ENCODE measurements at regions not wholly inside any gene's neighbourhood (a gene's known extent, or its start where the extent isn't known, plus 50 kb on each side); places are given as distances from the start of the nearest gene placed in this dataset.

DNA sequence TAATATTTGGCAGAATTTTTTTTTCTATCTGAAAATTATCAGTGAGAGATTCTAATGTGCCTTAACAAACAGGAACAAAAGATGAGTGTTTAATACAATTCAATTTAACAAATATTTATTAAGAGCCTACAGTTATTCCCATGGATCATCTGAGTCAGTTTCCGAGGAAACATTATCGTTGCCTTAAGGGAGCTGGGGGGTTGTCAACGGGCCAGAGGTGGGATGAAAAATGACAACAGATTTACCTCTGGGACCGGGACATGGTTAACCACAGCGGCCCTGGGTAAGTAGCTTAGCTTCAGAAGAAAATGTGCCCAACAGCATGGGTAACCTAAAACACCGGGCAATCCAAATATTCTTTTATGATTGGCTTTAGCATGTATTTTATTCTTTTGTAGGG, 113.6 kb downstream of the DAD1 start:
- FAIRE-seq (no peak), DNase-seq (ENCODE audit: low read depth) (no peak)
- Histone ChIP-seq H3K27me3 (ENCODE audit: control insufficient read depth, insufficient read depth, low read length) (no peaks in the 10 kb centered on the region), H3K36me3 (ENCODE audit: control insufficient read depth, insufficient read depth, low read length) (no peaks in the 10 kb centered on the region), H3K4me3 (ENCODE audit: low read depth, low read length) (no peak overlapping the region)
- no peak for TF ChIP-seq CTCF (IDR thresholded peaks at IDR 0.05; ENCODE audit: insufficient read depth, low read length, severe bottlenecking)

- no peak for TF ChIP-seq CTCF (IDR thresholded peaks at IDR 0.05; ENCODE audit: insufficient read depth, low read length, severe bottlenecking)
- no peak for FAIRE-seq
- no peak overlapping the region for H3K4me3 ChIP-seq (ENCODE audit: low read depth, low read length)
- no peaks in the 10 kb centered on the region for H3K27me3 ChIP-seq (ENCODE audit: control insufficient read depth, insufficient read depth, low read length)
- DNase-seq (ENCODE audit: low read depth), result peak; percentile 64
- H3K36me3 ChIP-seq (ENCODE audit: control insufficient read depth, insufficient read depth, low read length), result no peaks in the 10 kb centered on the region
Measured at GRCh38 chr14:22474730-22475351, 114.2 kb downstream of the DAD1 start.

DNA sequence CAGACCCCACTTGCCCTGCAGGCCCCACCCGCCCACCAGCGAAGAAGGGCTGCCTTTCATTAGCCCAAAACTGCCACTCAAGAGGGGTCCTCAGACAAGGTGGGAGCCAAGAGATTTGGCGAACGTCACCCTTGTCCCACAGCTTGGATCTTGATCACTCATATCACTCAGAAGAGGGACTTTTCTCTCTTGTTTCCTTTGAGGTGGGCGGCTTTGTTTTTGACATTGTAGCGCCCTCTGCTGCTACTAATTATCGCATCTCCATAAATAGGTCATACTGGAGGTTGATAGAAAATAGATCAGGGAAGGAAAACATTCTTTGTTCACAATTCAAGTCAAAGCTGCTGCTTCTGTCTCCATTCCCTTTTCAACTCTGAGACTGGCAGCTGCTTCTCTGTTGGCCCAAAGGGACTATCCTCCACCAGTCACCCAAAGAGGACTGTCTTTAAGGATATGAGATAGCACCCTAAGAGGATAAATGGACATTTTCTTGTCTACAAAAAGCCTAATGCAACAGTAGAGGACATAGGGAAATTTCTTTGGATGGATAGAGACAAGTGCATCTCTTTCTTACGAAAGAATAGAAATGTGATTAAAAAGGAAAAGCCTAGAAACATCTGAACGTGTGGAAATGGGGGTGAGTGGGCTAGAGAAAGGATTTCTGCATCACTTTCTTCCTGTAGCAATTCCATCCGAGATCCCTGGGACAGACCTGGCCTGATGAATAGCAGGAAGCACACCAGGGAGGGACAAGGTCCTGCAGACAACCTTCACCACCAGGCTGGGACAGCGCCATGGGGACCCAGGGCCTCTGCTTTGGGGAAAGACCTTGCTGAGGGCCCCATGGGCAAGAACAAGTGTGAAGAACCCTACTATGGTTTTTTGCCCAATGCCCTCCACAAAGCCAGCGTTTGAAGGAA, 115.8 kb downstream of the DAD1 start:
- FAIRE-seq (no peak), DNase-seq (ENCODE audit: low read depth) (peak; percentile 51)
- no peak overlapping the region for H3K4me3 ChIP-seq (ENCODE audit: low read depth, low read length)
- no peaks in the 10 kb centered on the region for H3K36me3 ChIP-seq (ENCODE audit: control insufficient read depth, insufficient read depth, low read length)
- peak; percentile 58 for TF ChIP-seq CTCF (IDR thresholded peaks at IDR 0.05; ENCODE audit: insufficient read depth, low read length, severe bottlenecking)
- H3K27me3 ChIP-seq (ENCODE audit: control insufficient read depth, insufficient read depth, low read length), result no peaks in the 10 kb centered on the region

- no peaks in the 10 kb centered on the region for H3K27me3 ChIP-seq (ENCODE audit: control insufficient read depth, insufficient read depth, low read length)
- no peak for FAIRE-seq
- no peak for TF ChIP-seq CTCF (IDR thresholded peaks at IDR 0.05; ENCODE audit: insufficient read depth, low read length, severe bottlenecking)
- H3K4me3 ChIP-seq (ENCODE audit: low read depth, low read length), result no peak overlapping the region
- H3K36me3 ChIP-seq (ENCODE audit: control insufficient read depth, insufficient read depth, low read length), result no peaks in the 10 kb centered on the region
- no peak for DNase-seq (ENCODE audit: low read depth)
Measured at GRCh38 chr14:22472466-22472865, 116.6 kb downstream of the DAD1 start.

GRCh38 chr14:22471545-22472121, 117.4 kb downstream of the DAD1 start:
- H3K4me3 ChIP-seq (ENCODE audit: low read depth, low read length), result no peak overlapping the region
- TF ChIP-seq CTCF (IDR thresholded peaks at IDR 0.05; ENCODE audit: insufficient read depth, low read length, severe bottlenecking), result peak; percentile 83
- DNase-seq (ENCODE audit: low read depth) (peak; percentile 28), FAIRE-seq (no peak)
- H3K36me3 ChIP-seq (ENCODE audit: control insufficient read depth, insufficient read depth, low read length), result no peaks in the 10 kb centered on the region
- H3K27me3 ChIP-seq (ENCODE audit: control insufficient read depth, insufficient read depth, low read length), result no peaks in the 10 kb centered on the region
